H7 (cell line): ENCODE measurements at regions not wholly inside any gene's neighbourhood (a gene's known extent, or its start where the extent isn't known, plus 50 kb on each side); places are given as distances from the start of the nearest gene placed in this dataset.

Experiments used
- DNase-seq: peaks from one replicate; pipeline ENCODE4 v3.0.0; 2012
- H3K27me3 ChIP-seq: 2 replicates; pipeline ENCODE4 v1.6.0; 2011; ENCODE audit warnings: mild to moderate bottlenecking, low read length; ENCODE audit not compliant: control insufficient read depth, insufficient read depth
- H3K36me3 ChIP-seq: replicated peaks from 2 replicates; pipeline ENCODE4 v1.5.1; 2011; ENCODE audit warnings: low read length; ENCODE audit not compliant: control insufficient read depth, insufficient read depth
- H3K4me3 ChIP-seq: 2 replicates; pipeline ENCODE4 v1.5.1; 2011; ENCODE audit warnings: low read depth, mild to moderate bottlenecking, control low read depth, low read length, moderate library complexity; ENCODE audit not compliant: insufficient read depth

DNA sequence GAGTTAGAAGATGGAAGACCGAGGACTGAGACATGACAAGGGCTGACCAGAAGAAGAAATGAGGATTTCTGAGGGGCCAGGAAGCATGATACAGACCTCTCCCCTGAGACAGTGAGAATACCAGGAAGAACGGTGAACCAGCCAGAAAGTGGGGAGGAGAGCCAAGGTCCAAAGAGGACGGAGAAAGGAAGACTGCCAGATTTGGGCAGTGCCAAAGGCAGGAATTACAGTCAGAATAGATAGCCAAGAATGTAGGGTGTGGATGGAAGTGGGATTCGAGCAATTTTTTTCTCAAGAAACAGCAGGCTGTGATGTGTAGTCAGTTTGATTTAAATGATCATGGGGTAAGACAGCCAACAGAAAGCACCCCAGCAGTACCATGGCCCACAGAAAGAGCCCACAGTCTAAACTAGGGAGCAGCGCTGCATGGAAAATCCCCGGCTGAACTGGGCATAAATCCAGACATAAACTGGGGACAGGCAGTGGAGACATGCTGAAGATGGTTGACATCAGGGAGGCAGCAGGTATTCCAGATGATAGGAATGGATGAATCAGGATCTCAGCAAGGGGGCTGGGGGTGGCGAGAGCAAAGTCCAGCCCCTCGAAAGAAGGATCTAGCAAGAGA lies 67.3 kb upstream of the BARX2 start:
- no peak for DNase-seq
- H3K27me3 ChIP-seq, result no peaks in the 10 kb centered on the region
- no peak overlapping the region for H3K4me3 ChIP-seq
- no peaks in the 10 kb centered on the region for H3K36me3 ChIP-seq

DNA sequence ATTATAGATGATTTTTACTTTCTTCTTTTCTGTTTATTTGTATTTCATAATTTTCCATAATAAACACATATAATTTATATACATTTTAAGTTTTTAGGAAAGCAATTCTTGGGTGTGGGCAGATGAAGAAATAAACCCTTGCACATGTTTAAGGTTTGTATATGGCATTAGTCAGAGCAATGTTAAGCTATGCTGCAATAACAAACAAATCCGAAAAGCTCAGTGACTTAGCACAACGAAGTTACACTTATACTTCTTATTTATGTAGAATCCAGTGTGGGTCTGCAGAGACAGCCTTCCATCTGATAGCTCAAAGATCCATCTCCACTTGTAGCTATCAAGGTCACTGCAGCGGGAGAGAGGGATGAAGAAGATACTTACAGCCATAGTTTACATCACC lies 68.5 kb upstream of the BARX2 start:
- no peak for DNase-seq
- no peaks in the 10 kb centered on the region for H3K36me3 ChIP-seq
- H3K4me3 ChIP-seq, result no peak overlapping the region
- H3K27me3 ChIP-seq, result no peaks in the 10 kb centered on the region

DNA sequence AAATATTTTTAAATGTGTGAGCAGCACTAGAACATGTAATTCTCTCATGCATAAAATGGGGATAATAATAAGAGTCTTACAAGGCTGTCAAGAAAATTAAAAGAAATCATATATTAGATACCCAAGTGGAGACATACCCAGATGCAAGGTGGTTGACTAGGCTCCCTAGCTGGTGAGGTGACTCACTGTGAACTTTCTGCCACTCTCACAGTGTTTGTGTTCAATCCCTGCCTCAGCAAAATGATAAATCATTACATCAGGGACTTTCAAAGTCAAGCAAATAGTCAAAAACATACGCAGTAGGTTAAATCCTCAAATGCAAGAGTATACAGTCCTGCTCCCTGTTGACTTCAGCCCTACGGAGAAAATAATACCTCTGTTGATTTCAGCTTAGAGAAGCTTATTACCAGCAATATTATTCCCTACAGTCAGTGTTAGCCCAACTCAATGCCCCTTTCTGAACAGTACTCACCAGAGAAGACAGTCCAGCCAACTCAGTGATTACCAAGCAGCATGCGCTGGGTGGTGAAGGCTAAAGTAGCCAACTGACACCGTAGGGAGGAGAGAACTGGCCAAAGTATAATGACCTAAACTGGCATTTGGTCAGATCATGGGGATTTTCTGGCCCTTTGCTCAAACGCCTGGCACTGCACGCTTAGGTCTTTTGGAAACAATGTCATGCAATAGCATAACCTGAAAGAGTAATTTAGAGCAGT lies 73.1 kb upstream of the BARX2 start:
- no peaks in the 10 kb centered on the region for H3K36me3 ChIP-seq
- H3K4me3 ChIP-seq, result no peak overlapping the region
- no peak for DNase-seq
- no peaks in the 10 kb centered on the region for H3K27me3 ChIP-seq

- Histone ChIP-seq H3K4me3 (no peak overlapping the region), H3K27me3 (no peaks in the 10 kb centered on the region), H3K36me3 (no peaks in the 10 kb centered on the region)
- no peak for DNase-seq
Observed at GRCh38 chr11:129300099-129300498, 75.5 kb upstream of the BARX2 start.

DNA sequence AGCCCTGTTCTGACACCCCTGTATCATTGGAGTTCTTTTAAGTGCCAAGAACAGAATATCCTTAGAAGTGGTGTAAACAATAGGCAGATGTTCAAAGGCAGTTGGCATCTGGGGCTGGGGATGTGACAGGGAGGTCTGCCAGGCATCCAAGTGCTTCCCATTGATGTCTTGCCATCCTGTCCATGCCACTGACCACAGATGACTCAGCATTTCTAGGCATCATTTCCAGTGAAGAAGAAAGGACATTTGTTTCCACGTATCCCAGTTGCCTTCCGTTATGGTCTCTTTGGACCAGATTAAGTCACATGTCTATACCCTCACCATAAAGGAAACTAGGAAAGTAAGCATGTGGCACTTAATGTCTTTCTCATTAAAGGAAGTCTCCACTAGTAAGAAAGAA lies 76.7 kb upstream of the BARX2 start:
- Histone ChIP-seq H3K36me3 (no peaks in the 10 kb centered on the region), H3K4me3 (no peak overlapping the region), H3K27me3 (no peaks in the 10 kb centered on the region)
- DNase-seq, result no peak

GRCh38 chr11:129295746-129296145 lies 79.9 kb upstream of the BARX2 start:
- no peaks in the 10 kb centered on the region for H3K27me3 ChIP-seq
- H3K4me3 ChIP-seq, result no peak overlapping the region
- H3K36me3 ChIP-seq, result no peaks in the 10 kb centered on the region
- DNase-seq, result no peak

GRCh38 chr11:129292771-129293170 lies 82.9 kb upstream of the BARX2 start:
- Histone ChIP-seq H3K4me3 (no peak overlapping the region), H3K36me3 (no peaks in the 10 kb centered on the region), H3K27me3 (no peaks in the 10 kb centered on the region)
- no peak for DNase-seq

DNA sequence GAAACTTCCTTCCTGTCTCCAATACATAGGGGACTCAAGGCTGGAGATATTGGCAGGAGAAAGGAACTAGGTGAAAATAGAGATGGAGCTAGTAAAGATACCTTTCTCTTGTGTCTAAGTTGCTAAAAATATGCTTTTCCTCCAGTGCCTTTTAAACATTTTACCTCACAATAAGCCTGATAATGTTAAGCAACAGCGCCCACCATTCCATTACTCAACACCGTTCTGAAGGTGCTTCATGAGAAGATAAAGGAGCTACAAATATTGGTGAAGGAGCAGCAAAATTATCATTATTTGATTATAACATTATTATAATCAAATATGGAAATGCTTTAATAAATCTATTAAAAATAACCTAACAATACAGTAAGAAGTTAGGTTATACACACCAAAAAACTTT lies 83.6 kb upstream of the BARX2 start:
- DNase-seq, result no peak
- no peak overlapping the region for H3K4me3 ChIP-seq
- no peaks in the 10 kb centered on the region for H3K27me3 ChIP-seq
- no peaks in the 10 kb centered on the region for H3K36me3 ChIP-seq

GRCh38 chr11:129291546-129291945 lies 84.1 kb upstream of the BARX2 start:
- Histone ChIP-seq H3K36me3 (no peaks in the 10 kb centered on the region), H3K4me3 (no peak overlapping the region), H3K27me3 (no peaks in the 10 kb centered on the region)
- DNase-seq, result no peak

GRCh38 chr11:129290966-129291365 lies 84.7 kb upstream of the BARX2 start:
- no peaks in the 10 kb centered on the region for H3K27me3 ChIP-seq
- DNase-seq, result no peak

GRCh38 chr11:129289350-129290040 lies 86.2 kb upstream of the BARX2 start:
- Histone ChIP-seq H3K36me3 (no peaks in the 10 kb centered on the region), H3K4me3 (no peak overlapping the region), H3K27me3 (no peaks in the 10 kb centered on the region)
- no peak for DNase-seq

More at GRCh38 chr11:129290966-129291365, 84.7 kb upstream of the BARX2 start:
- no peak overlapping the region for H3K4me3 ChIP-seq
- no peaks in the 10 kb centered on the region for H3K36me3 ChIP-seq

DNA sequence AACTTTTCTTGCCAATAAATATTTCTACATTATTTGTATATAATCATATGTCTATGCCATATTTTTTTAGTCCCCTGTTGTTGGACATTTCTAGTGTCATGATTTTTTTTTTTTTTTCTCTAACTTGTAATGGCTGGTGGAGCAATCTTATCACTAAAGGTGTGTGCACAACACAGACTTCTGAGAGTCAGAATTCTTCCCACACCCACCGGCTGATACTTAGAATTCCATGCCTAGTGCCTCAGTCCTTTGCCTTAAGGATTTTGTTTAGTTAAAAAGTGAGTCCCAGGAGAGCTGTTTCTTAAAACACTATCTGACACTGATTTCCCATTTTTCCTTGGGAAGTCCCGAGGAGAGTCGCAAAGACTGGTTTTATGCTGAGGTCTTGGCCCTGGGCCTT lies 87.7 kb upstream of the BARX2 start:
- Histone ChIP-seq H3K27me3 (no peaks in the 10 kb centered on the region), H3K4me3 (no peak overlapping the region), H3K36me3 (no peaks in the 10 kb centered on the region)
- DNase-seq, result no peak

DNA sequence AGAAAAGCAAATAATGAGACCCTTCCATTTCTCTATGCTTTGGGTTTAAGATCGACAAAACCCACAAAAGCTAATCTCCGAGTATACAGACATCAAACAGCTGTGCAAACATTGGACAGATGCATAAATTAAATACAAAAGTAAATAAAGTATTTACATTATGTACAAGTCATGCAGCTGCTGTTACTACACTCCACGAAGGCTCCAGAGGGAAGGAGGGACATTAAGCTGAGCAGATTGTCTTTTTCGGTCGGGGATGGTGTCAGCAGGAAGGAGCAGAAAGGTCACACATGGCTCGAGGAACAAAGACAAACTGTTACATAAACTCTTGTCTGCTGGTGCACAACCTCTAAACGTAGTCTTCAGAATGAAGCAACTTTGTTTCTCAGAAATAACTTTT lies 88.8 kb upstream of the BARX2 start:
- H3K4me3 ChIP-seq, result no peak overlapping the region

DNA sequence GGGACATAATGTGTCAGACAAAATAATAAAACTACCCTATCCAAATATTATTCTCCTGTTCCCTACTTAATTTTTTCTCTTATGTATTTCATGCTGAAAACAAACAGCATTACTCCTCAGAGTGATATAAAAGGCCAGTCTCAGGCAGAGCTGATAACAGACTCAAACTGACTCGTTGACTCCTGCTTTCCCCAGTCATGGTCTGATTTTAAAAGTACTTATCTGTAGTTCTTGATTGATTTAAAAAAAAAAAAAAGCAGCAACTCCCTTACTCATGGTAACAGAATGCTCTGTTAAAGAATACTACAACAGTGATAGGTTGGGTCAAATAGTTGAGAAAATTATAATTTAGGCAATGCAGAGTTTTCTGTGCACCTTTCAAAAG lies 90.3 kb upstream of the BARX2 start:
- Histone ChIP-seq H3K4me3 (no peak overlapping the region), H3K27me3 (no peaks in the 10 kb centered on the region), H3K36me3 (no peaks in the 10 kb centered on the region)
- no peak for DNase-seq

More for the DNA sequence above, 88.8 kb upstream of the BARX2 start:
- H3K27me3 ChIP-seq, result no peaks in the 10 kb centered on the region
- no peaks in the 10 kb centered on the region for H3K36me3 ChIP-seq
- DNase-seq, result no peak

DNA sequence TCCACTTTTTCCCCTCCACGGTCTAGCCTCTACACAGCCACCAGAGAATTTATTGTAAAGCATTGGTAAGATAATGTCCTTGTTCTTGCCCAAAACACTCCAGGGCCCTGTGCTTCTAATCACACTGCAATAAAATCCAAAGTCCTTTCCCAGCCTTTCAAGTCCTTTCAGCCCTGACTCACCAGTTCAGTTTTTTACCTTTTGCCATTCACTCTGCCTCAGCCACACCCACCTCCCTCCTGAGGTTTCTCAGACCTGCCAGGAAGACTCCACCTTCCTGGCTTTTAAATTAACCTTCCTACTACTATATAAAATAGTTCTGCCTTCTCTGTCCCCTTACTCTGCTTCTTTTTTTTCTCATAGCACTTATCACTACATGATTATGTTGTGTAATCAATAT lies 91.0 kb upstream of the ARHGAP32 start:
- no peak overlapping the region for H3K4me3 ChIP-seq
- no peak for DNase-seq
- H3K27me3 ChIP-seq, result peaks cover 6% of the 10 kb centered on the region
- H3K36me3 ChIP-seq, result no peaks in the 10 kb centered on the region
